GM13976 (cell line): ENCODE measurements at regions not wholly inside any gene's neighbourhood (a gene's known extent, or its start where the extent isn't known, plus 50 kb on each side); places are given as distances from the start of the nearest gene placed in this dataset.
"Not testable (repeated sequence)": the region's sequence is repeated elsewhere in the genome, so short reads cannot be mapped to it uniquely, and the experiment has no call there.

Source experiments
- DNase-seq: peaks from one replicate; pipeline ENCODE4 v3.0.0; 2012; ENCODE audit warnings: low spot score
- in situ Hi-C: fragments of 300-500 bp; cut with MboI; formaldehyde crosslinking; loops from one replicate; pipeline ENCODE4 v1.12.0; 2022; ENCODE audit warnings: low sequenced_read_pairs, mixed read lengths, inconsistent platforms; ENCODE audit not compliant: unreplicated experiment
- TF ChIP-seq, protein P1 (sequence below): IDR thresholded peaks from 2 replicates; pipeline ENCODE4 v1.5.1; 2012; ENCODE audit warnings: borderline replicate concordance, mild to moderate bottlenecking; ENCODE audit not compliant: insufficient read depth; ENCODE audit errors: extremely low read depth, missing control alignments, control extremely low read depth

DNA sequence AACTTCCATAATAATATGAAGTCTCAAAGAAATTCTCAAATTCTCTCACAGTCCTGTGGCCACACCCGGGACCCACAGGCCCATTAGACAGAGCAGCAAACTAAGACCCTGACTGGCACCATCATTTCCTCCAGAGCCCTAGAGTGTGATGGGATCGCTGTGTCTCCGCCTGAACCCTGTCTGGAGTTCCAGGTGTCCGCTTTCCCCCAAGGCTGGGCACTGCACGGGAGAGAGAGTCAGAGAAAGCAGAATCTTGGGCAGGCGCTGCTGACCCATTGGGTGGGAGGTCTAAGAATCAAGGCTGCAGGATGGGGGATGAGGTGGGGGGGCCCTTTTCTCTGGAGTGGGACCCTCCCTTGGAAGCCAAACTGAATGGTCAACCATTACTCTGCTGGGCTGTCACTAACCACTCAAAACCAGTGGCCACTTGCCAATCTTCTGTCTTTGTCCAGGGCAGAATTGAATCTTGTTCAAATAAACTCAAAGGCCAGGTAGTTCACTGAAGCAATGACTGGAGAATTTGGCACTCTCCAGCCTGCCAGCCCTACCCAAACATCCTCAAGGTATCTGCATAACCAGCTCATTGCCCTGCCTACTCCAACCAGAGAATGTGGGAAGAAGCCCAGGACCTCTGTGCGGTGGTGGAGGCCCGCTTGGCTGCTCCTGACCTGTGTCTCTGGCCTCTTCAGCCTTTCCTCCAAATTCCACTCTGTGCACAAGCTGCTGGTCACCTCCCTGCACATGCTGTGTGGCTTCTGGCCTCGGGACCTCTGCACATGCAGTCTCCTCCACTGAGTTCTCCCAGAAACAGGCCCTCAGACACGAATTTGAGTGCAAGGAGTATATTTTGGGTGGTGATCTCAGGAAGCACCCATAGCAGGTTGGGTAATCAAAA, 141.1 kb downstream of the CEBPB start:
- TF ChIP-seq, protein P1, sequence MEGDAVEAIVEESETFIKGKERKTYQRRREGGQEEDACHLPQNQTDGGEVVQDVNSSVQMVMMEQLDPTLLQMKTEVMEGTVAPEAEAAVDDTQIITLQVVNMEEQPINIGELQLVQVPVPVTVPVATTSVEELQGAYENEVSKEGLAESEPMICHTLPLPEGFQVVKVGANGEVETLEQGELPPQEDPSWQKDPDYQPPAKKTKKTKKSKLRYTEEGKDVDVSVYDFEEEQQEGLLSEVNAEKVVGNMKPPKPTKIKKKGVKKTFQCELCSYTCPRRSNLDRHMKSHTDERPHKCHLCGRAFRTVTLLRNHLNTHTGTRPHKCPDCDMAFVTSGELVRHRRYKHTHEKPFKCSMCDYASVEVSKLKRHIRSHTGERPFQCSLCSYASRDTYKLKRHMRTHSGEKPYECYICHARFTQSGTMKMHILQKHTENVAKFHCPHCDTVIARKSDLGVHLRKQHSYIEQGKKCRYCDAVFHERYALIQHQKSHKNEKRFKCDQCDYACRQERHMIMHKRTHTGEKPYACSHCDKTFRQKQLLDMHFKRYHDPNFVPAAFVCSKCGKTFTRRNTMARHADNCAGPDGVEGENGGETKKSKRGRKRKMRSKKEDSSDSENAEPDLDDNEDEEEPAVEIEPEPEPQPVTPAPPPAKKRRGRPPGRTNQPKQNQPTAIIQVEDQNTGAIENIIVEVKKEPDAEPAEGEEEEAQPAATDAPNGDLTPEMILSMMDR: no peak
- in situ Hi-C loops: no loop called here
- DNase-seq: no peak

DNA sequence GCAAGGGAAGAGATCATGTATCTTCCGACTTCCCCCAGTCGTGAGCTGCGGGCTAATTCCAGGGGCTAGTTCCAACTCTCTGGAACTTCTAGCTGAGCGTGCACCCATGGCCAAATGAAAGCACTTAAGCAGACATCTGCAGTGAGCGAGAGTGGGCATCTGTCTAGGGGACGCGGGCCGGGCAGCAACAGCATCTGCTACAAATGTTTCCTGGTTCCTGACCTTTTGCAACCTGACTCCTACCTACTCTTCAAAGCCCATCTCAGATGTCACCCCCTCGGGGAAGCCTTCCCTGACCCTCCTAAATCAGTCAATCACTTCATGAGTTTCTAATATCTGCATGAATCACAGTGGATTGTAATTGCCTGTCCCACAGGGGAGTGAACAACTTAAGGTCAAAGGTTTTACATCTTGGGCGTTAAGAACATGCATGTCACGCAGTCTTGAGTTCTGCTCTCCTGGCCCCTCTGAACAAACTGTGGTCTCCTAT, 141.9 kb downstream of the CEBPB start:
- DNase-seq: no peak
- TF ChIP-seq, protein P1: no peak
- in situ Hi-C loops: no loop called here

DNA sequence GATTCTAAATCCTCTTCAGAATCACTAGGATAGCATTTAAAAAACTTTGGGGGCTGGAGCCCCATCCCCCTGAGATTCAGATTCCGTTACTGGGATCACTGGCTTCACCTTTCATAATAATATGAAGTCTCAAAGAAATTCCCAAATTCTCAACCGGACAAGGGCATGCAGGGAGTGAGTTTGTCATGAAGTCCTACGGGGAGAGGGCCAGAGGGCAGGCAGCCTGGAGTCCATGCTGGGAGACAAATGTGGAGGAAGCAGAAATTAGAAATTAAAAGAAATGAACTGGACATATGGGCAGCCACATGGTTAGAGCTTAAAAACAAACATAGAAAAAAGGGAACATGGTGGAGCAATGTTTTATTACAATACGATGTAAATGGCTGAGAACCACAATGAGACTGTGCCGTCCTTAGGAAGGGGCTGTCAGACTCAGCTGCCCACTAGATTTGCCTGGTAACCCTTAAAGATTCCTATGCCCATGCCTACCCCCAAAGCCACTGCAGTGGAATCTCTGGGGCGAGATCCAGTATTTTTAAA, 142.6 kb downstream of the CEBPB start:
- no peak for DNase-seq
- in situ Hi-C loops: no loop called here
- TF ChIP-seq, protein P1: no peak

DNA sequence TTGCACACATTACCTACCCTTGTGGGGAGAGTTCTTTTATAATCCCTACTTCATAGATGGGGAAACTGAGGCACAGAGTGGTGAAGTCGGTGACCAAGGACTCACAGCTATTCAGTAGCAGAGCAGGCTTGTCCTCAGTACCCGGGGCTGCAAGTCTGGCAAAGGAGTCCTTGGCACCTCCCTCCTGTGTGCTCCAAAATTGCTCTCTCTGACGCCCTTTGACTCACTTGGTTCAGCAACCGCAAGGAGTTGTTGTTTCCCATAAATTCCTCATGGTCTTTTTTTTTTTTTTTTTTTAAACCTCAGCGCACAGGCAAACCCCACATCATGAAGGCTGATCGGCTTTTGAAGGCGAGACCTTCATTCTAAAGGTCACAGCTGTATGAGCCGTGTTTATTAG, 143.2 kb downstream of the CEBPB start:
- TF ChIP-seq, protein P1: no peak
- DNase-seq: no peak
- in situ Hi-C loops: no loop called here

- DNase-seq, in situ Hi-C loops: not testable (repeated sequence)
These were observed 143.9 kb downstream of the CEBPB start for GRCh38 chr20:50334512-50334911.

GRCh38 chr20:50335105-50335504, 144.5 kb downstream of the CEBPB start:
- TF ChIP-seq, protein P1: no peak
- no peak for DNase-seq
- in situ Hi-C loops: no loop called here

DNA sequence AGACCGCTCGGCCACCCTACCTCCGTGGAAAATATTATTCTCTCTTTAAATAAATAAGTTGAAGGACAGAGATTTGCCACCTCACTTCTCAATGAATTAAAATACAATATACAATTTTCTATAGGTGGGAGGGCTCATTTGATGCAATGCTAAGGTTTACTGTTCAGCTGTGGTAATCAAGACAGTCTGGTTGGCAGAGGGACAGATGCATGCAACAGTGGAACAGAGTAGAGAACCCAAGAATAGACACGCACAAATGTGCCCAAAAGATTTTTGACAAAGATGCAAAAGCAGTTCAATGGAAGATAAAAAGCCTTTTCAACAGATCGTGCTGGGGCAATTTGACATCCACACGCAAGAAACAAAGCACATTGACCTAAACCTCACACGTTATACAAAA, 145.2 kb downstream of the CEBPB start:
- in situ Hi-C loops: no loop called here
- DNase-seq: no peak
- TF ChIP-seq, protein P1: no peak
